Non-pigmented ciliary epithelial cell (primary cell): ENCODE measurements at regions not wholly inside any gene's neighbourhood (a gene's known extent, or its start where the extent isn't known, plus 50 kb on each side); places are given as distances from the start of the nearest gene placed in this dataset.
A peak's percentile ranks its signal among the peaks of the same experiment; 100 is the strongest.

Experiments
- DNase-seq: peaks from one replicate; pipeline ENCODE4 v3.0.0-alpha.2; 2010; ENCODE audit warnings: low read depth

- DNase-seq: no peak
Measured at GRCh38 chr21:27639286-27639685, 672.4 kb upstream of the ADAMTS5 start.

DNA sequence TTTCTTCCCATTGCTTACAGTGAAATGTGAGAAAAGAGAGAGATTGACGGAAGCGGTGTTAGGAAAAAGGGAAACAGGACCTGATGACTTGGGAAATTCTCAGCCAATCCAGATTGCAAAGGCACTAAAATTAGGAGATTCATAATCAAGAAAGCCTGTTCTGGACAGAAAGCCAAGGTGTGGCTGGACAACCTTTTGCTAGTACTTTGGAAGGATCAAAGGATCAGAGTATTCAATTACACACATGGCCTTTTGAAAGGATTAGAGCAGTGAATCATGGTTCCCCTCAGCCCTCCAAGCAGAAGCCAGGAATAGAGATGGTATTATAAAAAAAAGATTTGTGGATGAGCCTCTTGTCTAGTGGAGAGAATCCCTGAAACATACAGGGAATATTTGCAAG, 669.8 kb upstream of the ADAMTS5 start:
- DNase-seq: no peak

DNA sequence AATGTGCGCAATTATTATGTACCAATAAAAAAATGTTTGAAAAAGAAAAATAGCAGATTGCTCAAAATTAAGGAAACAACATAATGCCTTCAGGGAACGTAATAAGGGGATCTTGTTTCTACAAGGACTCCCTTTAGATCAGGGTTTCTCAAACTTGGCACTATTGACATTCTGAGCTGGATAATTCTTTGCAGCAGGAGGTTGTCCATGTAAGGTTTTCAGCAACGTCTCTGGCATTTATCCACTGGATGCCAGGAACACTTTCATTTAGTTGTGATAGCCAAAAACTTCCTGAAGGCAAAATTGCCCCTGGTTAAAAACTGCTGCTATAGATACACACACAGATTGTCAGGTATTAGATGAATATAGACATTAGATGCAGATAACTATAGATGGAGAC, 666.7 kb upstream of the ADAMTS5 start:
- DNase-seq: no peak

DNA sequence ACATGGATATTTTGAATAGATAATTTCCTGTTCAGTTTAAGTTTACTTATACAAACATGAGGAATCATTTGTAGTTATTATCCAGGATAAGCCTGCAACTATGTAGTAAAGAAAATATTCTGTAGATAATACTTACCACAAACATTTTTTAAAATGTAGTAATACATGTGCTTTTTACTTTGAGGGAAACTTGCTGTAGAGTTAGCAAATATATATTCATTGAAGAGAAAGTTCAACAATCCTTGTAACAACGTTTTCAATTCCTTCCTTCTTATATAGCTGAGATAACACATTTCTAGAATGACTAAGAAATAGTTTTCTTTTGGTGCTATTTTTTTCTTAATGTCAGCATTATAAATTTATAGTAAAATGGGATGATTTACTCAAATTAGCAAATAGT, 664.6 kb upstream of the ADAMTS5 start:
- no peak for DNase-seq

DNA sequence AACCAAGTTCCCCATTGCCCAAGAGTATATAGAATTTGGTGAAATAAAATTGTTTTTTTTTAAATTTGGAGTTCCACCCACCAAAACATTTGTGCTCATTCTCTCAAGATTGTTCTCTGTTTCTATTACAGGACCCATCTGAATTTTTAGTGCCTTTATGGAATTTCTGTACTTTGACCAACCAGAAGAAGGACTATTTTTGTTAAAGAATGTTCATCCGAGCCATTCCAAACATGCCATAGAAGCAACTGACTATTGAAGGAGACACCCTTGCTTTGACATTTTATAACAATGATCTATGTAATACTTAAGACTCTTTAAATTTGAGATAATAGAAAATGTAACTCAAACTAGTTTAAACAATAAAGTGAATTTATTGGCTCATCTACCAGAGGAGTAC, 655.7 kb upstream of the ADAMTS5 start:
- no peak for DNase-seq

DNA sequence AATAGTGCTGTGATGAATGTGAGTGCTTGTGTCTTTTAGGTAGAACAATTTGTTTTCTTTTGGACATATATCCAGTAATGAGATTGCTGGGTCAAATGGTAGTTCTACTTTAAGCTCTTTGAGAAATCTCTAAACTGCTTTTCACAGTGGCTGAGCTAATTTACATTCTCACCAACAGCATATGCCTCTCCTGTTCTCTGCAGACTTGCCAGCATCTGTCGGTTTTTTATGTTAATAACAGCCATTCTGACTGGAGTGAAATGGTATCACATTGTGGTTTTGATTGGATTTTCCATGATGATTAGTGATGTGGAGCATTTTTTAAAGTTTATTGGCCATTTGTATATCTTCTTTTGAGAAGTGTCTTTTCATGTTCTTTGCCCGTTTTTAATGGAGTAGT, 647.3 kb upstream of the ADAMTS5 start:
- DNase-seq: no peak

DNA sequence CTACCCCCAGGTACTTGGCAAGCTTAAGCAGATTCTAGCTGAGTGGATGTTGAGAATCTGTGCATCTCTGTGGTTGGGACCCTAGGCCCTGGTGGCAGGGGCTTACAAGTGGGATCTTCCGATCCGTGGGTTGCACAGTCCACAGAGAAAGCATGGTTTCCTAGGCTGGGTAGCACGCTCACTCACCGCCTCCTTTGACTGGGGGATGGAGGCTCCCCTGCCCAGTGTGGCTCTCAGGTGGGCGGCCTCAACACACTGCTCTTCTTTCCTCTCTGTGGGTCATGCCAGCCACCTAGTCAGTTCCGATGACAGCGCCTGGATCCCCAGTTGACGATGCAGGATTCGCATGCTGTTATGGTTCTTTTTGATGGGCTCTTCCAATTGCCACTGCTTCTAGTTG, 639.5 kb upstream of the ADAMTS5 start:
- DNase-seq: no peak

DNA sequence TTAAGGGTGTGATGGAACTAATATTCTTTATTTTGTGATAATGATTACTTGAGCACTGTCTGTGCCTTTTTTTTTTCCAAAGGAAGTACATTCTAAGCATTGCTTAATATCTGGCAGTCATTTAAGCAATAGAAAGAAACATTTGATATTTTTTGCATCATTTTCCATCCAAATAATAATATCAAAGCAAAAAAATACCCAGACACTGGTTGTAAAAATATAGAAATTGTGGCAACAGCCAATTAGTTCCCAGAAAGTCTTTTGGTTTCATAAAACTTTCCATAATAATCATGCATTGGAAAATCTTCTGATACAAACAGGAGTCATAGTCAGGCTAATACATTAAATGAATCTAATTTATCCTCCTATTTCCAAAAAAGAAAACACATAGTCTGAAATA, 629.3 kb upstream of the ADAMTS5 start:
- DNase-seq: no peak

GRCh38 chr21:27595716-27596115, 628.8 kb upstream of the ADAMTS5 start:
- no peak for DNase-seq

GRCh38 chr21:27590271-27590670, 623.4 kb upstream of the ADAMTS5 start:
- no peak for DNase-seq

GRCh38 chr21:27589781-27590180, 622.9 kb upstream of the ADAMTS5 start:
- DNase-seq: no peak

GRCh38 chr21:27586986-27587385, 620.1 kb upstream of the ADAMTS5 start:
- DNase-seq: no peak

- DNase-seq: no peak
Measured at GRCh38 chr21:27586326-27586725, 619.4 kb upstream of the ADAMTS5 start.

- no peak for DNase-seq
Measured at GRCh38 chr21:27584256-27584655, 617.4 kb upstream of the ADAMTS5 start.

GRCh38 chr21:27582948-27583430, 616.1 kb upstream of the ADAMTS5 start:
- DNase-seq: no peak

DNA sequence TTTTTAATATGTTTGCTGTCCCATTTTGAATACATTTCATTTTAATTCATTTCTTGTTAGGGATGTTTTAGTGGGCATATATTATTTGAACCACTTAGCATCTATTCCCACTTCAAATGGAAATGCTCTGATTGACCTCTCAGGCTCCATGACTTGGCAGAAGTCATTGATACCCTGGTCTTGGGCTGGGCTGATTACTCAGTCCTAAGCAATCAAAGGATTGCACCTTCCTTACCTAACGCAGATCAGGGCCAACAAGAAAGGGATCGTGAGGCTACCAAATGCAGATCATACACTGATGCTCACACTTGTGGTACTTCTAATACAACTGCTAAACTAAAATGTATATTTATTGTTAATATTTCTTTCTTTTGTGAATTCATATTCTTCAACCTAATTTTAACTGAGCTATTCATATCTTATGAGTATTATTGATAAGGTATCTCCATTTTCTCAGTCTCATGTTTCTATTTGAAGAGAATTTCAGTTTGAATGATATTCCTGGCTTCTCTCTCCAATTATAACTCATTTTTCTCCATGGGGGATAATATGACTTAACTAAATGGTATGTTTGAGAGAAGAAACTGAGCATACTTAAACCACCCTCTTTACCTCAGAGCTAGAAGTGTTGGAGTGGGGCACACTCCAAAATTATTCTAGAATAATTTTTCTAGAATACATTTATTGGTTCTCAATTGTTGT, 615.5 kb upstream of the ADAMTS5 start:
- DNase-seq: no peak

DNA sequence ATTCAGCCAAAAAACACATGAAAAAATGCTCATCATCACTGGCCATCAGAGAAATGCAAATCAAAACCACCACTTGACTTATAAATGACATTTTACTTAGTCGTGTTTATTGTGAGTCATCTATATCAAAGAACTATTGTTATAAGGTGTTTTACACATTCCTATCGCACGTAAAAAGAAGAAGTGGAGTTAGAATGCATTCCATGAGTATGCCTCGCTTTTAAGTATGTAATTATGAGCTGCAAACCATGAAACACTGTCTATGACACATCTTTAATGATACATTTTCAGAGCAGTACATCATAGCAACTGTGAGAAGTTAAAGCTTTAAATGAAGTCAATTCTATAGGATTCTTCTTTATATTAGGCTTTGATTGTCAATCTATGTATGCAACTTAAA, 614.3 kb upstream of the ADAMTS5 start:
- DNase-seq: no peak

GRCh38 chr21:27580276-27580675, 613.4 kb upstream of the ADAMTS5 start:
- no peak for DNase-seq

- no peak for DNase-seq
Measured at GRCh38 chr21:27578741-27579265, 611.9 kb upstream of the ADAMTS5 start.

GRCh38 chr21:27572696-27573095, 605.8 kb upstream of the ADAMTS5 start:
- peak; percentile 78 for DNase-seq

- DNase-seq: peak; percentile 82
Measured at GRCh38 chr21:27571706-27572105, 604.8 kb upstream of the ADAMTS5 start.

DNA sequence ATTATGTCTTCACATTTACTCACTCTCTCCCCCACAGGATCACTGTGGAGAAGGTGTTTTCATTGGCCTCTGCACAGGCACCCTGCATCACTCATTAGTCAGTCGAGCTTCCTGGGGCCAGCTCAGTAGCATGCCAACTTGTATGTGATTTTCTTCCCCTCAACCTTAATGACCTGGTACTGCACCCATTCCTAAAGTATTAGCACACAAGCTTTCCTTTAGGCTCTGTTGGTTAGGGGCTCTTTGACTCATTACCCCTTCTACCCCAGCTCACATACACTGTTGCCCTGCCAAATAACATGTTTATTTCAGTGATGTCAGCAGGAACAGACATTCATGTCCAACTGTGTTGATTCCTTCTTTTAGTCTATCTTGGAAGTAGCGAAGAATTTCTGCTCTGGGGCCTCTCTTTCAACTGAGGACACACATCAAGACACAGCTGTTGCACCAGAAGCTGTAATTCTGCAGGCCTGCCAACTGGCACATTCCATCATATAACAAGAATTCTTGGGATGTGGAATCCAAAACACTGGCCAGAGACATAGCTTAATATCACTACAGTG, 603.5 kb upstream of the ADAMTS5 start:
- peak; percentile 85 for DNase-seq

- no peak for DNase-seq
Measured at GRCh38 chr21:27569831-27570230, 602.9 kb upstream of the ADAMTS5 start.

- DNase-seq: no peak
Measured at GRCh38 chr21:27569091-27569490, 602.2 kb upstream of the ADAMTS5 start.
